Activated gamma-delta T cell (primary cell): ENCODE measurements at regions not wholly inside any gene's neighbourhood (a gene's known extent, or its start where the extent isn't known, plus 50 kb on each side); places are given as distances from the start of the nearest gene placed in this dataset.
"Not testable (repeated sequence)": the region's sequence is repeated elsewhere in the genome, so short reads cannot be mapped to it uniquely, and the experiment has no call there.

ENCODE experiments used
- DNase-seq: peaks from one replicate; lab custom pipeline; 2025; lab: John Stamatoyannopoulos, UW

DNA sequence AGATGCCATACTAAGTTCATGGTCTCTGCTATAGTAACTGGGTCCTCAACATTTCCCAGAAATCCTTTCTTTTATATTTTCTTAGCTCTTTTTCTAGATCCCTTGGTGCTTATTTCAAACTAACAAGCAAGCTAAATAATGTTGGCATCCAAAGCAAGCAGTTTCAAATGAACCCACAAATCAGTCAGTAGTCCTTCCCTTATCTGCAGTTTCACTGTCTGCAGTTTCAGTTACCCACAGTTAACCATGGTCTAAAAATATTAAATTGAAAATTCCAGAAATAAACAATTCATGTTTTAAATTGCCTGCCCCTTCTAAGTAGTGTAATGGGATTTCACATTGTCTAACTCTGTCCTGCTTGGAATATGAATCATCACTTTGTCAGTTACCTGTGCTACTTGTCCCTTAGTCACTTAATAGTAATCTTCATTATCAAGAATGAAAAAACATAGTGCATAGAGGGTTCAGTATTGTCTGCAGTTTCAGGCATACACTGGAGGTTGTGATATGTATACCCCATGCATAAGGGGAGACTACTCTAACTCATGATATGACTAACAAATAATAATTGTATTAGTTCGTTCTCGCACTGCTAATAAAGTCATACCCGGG, 633.7 kb downstream of the MECOM start:
- DNase-seq: no peak

DNA sequence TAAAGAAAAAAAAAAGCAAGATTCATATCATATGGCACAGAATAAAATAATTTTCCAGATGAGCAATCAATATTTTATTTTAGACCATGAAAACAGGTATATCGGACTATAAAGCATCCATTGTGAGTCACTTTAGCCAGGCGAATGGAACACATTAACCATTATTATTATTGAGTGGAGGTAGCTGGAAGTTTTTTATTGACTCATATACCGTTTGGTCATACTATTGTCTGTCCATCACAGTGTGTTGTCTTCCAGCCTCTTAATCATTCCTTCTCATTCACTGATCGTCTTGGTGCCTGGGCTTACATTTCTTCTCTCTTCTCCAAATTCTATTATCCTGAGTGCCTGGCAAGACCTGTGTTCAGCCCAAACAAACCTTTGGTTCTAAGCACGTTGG, 634.8 kb downstream of the MECOM start:
- no peak for DNase-seq

DNA sequence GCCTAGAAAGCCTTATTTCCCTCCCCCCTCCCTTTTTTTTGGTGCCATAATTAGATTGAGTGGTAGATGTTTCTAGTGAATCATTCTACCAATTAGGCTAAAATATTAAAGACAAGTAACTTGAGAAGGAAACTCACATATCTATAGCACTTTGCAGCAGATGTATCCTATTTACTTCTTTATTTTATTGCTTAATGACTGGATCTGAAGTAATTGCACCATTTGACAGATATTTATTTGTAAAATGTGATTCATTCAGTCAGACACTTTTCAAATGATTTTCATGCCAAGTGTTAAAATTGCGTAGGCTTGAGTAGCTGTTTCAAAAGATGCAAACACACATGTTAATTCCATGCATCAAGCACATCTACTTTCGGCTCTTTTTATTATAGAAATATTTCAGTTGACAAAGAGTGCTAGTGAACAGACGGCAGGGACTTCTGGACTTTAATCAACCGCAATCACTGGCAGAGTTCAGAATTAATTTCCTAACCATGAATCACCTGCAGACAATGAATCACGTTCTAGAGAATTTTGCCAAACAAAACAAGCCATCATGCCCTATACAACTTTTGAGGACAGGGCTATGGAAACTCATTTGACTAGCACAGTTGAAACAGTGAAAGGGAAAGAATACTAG, 636.8 kb downstream of the MECOM start:
- DNase-seq: no peak

DNA sequence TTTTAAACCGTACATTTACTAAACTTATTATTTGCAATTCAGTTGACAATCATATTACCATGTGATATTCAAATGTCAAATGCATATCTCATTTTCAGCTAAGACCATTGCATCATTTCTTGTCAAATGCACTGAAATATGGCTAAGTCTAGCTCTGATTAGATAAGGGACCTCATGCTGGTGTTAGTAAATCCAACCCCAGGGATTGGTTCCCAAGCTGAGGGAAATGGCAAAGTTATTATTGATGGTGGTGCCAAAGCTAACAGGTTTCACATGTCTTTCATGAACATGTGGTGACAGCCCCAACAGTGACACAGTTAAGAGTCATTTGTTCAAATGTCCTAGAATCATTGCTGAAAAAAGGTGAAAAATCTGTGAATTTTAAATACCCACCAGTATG, 641.1 kb downstream of the MECOM start:
- no peak for DNase-seq

DNA sequence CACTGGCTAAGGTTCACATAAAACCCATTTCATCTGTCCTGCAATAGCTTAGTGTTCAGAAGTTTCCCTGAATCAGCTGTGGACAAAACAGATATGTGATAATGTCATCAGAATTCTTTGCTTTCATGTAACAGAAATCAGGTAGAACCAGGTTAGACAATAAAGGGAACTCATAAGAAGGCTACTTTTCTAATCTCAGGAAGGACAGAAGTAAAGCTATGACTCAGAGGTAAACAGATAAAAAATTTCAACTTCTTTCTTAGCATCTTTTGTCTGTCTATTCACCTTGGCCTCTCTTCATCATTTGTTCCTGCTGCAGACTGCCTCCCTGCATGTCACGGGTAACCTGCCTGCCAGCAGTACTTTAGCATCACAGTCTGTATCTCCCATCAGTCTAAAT, 643.1 kb downstream of the MECOM start:
- no peak for DNase-seq

DNA sequence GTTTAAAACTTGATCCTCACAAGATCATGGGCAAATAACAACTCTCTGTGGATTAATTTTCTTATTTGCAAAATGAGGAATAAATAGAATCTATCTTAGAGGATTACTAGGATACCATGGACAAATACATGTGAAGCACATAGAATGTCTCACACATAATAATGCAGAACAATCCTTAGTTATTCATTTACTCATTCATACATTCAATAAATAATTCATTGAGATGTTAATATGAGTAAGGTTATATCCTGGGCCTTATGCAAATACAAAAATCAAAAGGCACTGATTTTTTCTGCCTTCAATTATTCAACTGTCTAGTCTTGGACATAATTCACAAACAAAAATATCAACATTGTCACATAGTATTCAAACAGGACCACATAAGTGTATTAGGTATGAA, 654.1 kb downstream of the MECOM start:
- no peak for DNase-seq

DNA sequence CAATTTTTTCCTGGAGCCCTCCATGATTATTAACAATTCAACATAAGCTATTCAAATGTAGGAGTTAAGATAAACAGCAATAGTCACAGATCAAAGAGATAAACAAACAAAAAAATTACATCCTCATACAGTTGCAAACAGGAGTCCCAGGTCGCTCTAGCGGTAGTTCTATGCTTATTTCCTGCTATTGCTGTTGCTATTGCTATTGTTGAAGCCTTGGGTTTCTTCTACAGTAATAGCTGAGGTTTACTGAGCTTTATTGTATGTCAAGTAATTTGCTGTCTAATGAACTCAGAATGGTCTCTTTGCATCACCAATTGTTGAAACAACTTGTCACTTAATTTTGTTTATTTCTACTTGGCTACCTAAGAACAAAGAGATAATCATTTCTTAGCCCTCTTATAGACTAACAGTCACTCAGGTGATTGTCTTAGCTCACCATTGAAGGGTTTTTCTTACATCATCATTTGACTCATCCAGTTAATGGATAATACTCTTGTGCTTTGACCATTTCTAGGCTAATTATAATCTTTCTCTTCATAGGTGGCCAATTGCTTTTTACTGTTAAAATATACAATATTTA, 654.6 kb downstream of the MECOM start:
- DNase-seq: no peak

DNA sequence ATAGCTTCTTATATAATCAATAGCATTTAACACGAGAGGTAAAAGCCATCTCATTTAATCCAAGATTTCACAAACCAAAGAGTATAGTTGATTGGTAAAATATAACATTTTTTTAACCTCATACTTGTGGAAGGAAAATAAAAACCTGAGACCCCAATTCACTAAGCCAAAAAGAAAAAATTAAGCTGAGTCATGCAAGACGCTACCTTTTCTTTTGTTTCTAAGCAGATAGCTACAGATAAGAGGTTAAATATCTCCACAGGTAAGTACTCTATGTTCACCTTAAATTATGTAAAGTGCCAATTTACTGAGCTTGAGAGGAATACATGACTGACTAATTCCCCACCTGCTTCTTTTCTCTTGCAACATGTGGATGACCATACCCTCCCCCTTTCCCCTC, 656.4 kb downstream of the MECOM start:
- no peak for DNase-seq

DNA sequence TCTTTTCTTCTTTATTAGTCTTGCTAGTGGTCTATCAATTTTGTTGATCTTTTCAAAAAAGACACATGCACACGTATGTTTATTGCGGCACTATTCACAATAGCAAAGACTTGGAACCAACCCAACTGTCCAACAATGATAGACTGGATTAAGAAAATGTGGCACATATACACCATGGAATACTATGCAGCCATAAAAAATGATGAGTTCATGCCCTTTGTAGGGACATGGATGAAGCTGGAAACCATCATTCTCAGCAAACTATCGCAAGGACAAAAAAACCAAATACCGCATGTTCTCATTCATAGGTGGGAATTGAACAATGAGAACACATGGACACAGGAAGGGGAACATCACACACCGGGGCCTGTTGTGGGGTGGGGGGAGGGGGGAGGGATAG, 657.1 kb downstream of the MECOM start:
- not testable (repeated sequence) for DNase-seq

DNA sequence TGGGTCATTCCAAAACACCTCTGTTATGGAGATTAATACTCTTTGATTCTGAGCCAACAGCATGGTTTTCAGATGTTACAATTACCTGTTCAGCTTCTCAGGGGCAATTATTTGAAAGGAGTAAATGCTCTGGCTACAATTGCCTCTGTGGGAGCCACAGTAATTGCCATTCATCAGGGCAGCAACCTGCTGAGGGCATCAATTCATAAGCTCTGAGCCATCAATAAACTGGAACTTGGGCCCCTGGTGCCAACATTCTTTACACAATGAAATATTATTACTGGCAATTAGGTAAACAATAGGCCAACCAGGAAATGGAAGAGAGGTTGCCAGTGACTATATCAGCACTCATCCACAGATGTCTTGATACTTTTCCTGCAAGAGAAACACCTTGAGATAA, 660.8 kb downstream of the MECOM start:
- DNase-seq: no peak

DNA sequence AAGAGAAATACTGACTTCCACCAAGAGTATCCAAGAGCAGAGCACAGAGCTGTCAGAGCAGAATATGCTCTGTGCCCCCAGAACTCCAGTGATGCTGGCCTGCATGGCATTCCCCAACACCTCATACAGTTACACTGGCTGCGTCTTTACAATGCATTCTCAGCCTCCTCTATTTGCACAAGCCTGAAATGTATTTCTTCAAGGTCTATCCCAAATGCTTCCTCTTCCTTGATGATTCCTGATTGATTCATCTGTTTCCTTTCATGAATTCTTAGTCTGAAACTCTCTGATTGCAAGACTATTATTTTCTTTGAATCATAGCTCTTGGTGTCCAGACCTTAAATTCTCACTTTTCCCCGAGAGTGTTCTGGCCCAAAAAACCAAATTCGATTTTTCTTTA, 664.7 kb downstream of the MECOM start:
- no peak for DNase-seq

DNA sequence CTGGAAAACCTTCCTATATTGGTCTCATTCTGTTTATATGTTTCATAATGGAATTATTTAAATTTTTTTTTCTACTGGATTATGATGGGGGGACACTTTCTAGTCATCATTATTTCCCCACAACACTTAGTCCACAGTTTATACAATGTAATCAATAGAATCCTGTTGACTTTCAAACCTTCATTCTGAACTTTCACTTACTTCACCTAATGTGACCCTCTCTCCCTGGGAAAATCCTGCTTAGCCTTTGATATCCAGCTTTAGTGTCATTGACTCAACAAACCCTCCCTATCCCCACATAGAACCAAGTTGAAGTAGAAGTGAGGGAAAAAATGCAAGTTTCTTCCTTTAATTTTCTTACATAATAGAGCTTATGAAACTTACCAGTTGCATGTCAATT, 666.0 kb downstream of the MECOM start:
- DNase-seq: no peak

DNA sequence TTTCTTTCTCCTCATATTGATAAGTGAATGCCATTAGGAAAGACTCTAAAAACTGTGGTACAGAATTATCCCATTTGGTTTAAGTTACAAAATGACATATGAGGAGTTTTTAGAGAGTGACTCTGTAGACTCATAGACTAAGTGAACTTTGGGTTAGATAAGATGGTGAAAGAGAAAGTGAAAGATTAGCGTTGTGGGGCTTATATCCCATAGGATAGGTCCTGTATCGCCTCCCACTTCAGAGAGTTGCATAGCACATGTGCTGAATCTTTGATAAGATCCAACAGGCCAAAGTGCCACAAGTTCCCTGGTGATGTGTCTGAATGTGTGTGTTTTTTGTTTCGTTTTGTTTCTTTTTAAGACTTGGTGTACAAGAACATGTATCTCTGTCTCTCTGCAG, 666.9 kb downstream of the MECOM start:
- no peak for DNase-seq

DNA sequence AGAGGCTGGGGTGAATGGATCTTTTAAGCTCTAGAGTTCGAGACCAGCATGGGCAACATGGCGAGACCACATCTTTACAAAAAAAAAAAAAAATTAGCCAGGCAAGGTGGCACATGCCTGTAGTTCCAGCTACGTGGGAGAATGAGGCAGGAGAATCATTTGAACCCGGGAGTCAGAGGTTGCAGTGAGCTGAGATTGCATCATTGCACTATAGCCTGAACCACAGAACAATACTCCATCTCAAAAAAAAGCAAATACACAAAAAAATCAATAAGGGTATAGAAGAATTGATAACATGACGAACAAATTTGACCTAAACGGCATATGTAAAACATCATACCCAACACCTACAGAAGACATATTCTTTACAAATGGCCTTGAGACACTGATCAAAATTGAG, 668.4 kb downstream of the MECOM start:
- DNase-seq: no peak

DNA sequence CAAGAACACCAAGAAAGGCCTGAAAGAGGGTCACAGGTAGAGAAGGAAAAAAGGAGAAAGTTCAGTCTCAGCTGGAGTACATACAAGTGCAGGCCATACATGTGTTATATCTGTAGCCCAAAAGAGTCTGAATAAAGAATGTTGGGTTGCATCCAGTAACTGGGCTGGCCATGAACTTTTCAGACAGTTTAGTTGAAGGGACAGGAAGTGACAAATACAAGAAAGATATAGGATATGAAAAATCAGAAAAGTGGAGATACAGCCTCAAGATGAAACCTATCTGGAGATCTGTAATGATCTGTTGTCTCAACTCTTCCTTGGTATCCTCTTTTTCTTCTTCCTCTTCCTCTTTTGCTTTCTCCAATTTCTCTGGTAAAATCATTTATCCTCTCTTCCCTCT, 671.7 kb downstream of the MECOM start:
- DNase-seq: no peak

DNA sequence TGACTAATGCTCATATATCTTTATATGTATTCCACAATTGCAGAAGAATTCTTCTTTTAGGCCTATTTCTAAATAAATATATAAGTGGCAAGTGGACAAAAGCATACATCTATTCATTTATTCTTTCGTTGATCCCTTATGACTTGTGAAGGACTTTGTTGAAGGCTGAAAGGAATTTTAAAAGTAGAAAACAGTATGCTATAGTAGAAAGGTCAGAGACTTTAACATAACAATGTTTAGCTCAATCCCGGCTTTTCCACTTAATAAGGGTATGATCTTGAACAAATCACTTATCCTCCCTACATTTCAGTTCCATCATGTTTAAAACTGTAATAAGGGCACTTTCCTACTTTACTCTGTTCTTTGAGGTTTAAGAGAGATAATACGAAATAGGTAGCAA, 672.9 kb downstream of the MECOM start:
- no peak for DNase-seq

DNA sequence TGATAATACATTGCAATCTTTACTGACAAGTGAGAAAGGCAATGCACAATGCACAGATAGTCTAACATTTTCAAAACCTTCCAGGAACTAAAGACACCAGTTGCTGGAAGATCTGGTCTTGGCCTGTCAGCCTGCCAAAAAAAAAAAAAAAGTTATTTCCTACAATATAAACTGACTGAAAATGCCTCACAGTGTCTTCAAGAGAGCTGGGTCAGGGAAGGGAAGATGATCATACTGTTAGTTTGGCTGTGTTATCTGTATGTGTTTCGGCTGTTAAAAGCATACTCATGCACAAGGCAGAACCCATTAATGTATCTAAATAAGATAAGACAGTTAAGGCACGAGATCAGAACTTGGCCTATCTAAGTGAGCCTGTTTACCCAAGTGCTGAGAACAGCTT, 673.4 kb downstream of the MECOM start:
- DNase-seq: no peak

DNA sequence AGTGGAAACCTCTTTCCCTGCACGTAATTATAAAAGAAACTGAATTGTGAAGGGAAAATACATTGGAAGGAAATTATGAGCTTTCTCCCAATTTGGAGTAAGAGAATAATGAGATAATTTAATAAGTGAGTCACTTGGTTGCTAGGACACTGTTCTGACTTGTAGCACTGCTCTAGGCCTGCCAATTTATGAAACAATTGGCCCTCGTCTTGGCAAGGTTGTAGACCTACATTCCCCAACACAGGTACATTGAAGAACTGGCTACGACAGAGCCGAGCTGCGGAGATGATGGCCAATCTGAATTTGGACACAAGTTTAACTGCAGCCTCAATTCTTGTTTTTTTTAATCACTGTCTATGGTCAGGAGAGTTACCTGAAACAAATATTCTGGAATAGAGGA, 674.1 kb downstream of the MECOM start:
- DNase-seq: no peak

DNA sequence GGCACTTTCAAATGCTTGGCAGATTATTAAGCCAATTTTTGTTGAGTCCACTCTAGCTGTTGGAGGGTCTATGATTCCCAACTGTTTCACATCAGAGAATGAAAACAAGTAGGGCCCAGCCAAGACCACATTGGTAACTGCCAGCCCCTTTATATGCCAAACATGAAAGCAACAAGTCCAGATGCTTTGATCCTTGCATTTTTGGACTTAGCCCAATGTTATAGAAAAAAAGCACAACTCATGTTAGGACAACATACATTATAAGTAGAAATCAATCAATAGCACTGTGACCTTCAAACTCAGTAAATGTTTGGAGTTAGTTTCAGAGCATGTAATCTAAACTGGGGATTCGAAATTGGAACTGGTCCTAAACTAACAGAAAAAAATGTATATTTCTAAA, 674.7 kb downstream of the MECOM start:
- DNase-seq: no peak

DNA sequence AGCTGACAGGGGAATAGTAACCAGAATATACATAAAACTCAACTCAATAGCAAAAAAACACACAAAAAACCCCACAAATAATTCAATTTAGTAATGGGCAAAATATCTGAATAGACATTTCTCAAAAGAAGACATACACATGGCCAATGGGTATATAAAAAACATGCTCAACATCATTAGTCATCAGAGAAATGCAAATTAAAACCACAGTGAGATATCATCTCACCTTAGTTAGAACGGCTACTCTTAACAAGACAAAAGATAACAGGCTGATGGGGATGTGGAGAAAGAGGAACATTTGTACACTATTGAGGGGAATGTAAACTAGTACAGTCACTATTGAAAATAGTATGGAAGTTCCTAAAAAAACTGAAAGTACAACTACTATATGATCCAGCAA, 678.6 kb downstream of the MECOM start:
- DNase-seq: no peak

DNA sequence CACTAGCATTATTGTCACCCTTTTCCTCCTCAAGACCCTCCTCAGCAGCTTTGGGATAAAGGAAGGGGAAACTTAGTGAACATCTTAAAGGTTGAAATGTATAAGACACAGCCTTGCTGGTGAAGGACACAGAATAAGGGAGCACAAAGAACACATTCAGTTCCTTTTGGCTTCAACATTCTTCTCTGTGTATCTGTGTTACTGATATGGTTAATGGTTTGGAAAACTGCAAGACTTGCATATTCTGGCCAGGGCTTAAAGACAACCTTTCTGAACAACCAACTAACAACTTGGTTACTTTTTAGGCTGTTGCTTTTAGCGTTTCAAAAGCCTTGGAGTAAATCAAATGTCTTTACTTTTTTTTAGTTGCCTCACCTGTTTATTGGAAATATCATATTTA, 680.5 kb downstream of the MECOM start:
- DNase-seq: no peak

DNA sequence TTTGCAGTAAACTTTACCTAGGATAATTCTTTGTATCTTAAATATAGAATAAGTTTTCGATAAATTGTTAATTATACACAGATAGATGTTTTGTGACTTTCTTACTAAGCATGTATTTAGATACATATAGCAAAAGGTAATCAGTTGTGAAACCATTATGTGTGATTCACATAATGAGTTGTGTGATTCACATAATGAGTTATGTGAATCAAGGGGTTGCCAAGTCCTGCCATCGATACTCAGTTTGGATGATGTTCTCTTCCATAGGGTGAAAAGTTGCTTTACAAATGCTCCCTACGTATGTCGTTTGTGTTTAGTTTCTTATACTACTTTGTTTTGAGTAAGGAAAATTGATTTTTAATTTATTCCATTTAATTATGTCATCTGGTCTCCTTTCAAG, 682.1 kb downstream of the MECOM start:
- no peak for DNase-seq

DNA sequence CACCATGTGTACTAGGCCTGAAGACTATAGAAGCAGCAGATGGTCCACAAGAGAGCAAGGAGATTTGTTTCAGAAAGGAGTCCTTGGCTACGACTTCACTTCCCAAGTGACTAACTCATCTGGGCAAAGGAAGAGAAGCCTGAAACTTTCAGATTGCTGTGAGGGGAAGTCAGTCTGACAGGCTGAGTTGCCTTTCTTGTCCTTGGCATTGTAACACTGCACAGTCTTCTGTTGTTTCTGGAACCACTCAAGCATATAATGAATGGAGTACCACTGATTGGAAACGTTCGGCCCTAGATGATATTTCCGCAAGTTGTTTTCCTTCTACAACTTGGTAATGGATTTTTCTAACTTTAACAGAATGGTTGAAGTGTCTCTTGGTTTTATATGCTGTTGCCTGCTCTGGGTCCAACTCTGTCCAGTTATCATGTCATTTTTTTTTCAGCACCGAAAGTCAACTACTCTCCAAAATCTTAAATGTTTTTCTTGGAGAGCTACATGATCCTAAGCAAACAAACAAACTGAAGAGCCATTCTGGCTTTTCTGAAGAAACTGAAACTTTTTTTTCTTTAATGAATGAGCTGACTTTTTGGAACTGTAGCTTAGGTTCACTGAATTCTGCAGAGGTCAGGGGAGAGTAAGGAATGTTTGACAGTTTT, 685.7 kb downstream of the MECOM start:
- DNase-seq: no peak
